Occipital lobe (tissue), 1 donor: ENCODE measurements at regions not wholly inside any gene's neighbourhood (a gene's known extent, or its start where the extent isn't known, plus 50 kb on each side); places are given as distances from the start of the nearest gene placed in this dataset.

Experiments used
- DNase-seq: peaks from one replicate; lab custom pipeline; 2025; lab: John Stamatoyannopoulos, UW

DNA sequence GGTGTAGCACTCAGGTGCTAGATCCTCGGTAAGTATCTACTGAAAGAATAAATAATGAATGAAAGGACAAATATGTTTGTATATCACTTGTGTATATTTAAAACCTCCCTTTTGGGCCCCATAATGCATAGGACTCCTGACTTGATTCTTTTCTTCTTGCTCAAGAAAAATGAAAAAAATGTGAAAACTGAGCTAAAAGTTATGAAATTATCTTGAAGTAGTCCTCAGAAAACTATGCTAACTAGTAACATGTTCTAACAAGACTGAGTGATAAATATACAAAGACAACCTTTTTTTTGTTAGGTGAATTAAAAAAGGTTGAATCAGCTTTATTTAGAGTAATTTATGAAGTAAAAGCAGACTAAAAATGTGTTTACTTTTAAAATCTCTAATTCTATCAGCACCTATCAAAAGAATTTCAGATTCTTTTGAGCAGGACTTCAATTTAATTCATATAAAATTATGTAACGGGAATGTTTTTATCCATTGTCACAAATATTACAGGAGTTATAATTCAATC is 247.8 kb upstream of the JAG1 start:
- DNase-seq, result no peak

DNA sequence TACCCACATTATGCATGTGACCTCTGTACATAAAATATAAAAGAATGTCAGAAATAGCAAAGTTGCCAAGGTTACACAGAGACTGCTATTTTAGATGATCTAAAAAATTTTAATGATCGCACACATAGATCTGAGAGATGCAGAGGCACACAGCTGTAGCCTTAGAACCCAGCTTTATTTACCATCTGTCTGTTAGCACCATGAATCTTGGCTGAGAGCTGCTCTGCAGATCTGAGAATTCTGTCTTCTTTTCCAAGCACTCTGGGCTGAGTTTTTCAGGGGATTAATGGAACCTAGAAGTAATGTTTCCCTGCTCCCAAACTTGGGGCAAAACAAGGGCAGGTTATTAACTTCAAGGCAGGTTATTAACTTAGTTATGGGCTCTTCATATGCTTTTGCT is 248.7 kb upstream of the JAG1 start:
- DNase-seq, result no peak

DNA sequence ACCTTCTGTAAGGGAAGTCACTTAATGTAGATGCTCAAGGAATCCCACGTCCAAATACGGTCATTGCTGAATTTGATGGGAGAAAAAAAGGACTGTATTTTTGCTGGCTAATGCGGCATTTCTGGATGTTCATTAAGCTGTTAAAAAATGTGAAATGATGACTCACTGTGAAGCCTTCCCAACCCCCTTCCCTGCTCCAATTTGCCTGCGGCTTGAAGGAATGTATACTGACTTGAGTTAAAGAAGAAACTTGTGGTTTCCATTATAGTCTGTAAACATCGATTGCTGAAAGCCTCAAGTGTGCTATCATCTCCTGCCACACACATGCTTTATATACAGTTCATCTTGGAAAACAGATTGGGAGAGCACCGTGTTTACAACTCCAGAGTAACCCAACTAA is 249.1 kb upstream of the JAG1 start:
- no peak for DNase-seq

DNA sequence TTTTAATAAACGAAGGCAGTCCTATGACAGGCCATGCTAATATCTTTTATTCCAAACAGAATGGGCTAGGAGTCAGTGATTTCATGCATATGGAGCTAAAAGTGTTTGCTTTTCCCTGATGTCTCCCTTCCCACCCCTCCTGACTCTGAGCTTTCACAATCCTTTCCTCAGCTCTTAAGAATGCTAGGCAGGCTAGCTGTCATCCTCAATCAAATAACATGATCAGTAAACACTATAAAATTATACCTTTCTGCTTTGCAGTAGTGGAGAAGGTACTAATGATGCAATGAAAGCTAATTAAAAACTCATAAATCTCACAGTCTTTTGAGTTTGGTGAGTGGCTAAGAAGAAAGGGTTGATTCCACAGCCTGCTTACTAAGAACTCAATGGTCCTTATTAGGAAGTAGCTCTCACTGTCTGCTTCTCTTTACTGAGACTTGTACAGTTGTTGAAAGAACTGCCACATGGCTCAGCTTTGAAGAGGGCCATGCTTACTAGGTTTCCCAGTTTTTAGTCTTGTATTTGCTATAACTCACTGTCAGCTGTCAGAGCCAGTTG is 250.9 kb upstream of the JAG1 start:
- no peak for DNase-seq

DNA sequence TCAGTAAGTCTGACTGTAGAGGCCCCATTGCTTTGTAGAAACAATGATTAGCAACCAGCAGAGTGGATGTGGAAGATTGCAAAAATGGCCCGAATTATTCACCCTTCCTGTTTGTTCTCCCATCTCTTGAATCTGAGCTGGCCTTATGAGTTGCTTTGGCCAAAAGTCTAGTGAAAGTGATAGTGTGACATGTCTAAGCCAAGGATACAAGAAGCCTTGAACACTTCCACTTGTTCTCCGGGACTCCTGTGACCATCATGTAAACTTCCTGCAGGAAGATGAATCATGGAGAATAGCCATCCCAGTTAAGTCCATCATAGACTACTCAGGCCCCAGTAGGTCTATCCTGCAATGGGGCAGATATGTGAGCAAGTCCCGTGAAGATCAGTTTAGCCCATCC is 252.0 kb upstream of the JAG1 start:
- no peak for DNase-seq

DNA sequence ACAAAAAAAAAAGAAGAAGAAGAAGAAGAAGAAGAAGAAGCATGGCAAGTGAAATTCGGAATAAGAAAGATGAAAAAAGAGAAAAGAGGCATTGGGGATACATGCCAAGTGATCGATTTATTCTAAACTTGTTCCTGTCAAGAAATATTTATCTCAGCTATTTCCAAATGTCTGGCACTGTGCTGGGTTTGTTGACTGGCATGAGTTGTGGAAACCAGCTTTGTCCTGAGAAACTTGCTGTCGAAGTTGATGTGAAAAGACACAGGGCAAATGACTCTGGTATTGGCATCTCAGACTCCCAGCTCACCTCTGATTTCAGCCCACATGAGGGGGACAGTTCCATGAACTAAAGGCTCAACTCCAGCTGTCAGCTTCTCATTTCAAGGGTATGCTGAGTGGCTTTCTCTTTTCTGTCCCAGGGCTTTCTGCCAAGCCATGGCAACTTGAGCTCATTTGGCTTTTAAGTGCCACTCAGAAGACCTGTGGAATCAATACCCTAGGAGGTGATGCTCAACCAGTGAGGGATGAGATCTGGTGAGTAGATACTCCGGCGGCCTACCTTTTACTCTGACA is 253.3 kb upstream of the JAG1 start:
- no peak for DNase-seq

DNA sequence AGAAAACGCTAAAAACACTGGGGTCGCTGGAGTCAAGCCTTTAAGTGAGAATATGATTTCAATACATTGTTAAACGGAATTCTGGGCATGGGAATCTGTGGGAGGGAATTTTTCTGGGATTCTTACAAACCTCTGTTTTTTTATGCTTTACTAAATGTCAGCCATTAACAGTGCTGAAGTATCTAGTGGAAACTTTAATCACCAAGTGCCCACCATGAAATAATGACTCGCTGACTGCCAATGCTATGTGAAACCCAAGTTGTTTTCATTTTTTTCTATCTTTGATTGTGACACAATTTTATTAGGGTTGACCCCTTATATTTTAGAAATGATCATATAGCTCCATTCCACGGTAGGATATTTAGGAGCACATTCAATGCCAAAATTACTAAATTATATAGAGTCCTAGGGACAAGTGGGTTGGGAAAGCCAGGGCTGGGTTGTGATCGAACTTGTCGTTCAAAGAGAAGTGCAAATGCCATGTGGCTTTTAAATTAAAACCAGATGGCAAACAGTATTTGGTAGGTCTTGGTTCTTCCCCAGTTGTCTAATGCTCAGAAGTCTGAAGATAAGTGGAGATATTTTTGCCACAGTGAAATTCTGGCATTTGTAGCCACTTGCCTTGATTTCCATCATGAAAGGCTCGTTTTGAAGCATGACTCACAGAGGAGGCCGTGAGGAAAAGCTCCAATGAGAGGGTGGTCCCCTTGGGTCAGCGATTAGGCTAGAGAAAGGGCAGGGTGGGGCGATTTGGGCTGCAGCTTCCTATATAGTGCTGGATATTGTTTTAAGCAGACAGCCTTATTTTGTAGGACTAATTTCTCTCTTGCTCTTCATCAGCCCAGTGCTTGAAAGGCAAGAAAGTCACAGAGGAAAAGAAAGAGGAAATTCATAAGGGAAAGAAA is 254.4 kb upstream of the JAG1 start:
- no peak for DNase-seq

DNA sequence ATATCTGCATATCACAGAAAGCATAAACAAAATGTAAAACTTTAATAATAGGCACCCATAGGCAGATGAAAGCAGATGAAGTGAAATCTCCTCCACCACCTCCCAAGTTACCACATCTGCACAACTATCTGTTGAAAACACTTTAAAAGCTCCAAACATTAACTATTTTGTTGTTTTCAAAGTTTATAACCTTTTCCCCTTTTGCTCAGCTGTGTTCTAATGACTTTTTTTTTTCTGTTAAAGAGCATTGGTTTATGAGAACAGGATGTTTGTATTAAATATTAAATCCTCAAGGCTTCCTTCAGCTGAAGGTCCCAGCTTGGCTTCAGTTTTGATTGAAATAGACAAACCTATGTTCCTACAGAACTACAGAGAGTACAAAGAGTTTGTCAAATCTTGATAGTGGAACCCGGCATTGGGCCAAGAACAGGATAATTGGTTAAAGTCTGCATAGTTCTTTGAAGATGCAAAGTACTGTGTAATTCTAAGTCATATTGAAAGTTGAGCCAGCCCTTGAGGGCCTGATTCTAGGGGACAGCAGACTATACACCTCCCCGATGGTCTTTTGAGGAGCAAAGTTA is 255.1 kb upstream of the JAG1 start:
- DNase-seq, result no peak

DNA sequence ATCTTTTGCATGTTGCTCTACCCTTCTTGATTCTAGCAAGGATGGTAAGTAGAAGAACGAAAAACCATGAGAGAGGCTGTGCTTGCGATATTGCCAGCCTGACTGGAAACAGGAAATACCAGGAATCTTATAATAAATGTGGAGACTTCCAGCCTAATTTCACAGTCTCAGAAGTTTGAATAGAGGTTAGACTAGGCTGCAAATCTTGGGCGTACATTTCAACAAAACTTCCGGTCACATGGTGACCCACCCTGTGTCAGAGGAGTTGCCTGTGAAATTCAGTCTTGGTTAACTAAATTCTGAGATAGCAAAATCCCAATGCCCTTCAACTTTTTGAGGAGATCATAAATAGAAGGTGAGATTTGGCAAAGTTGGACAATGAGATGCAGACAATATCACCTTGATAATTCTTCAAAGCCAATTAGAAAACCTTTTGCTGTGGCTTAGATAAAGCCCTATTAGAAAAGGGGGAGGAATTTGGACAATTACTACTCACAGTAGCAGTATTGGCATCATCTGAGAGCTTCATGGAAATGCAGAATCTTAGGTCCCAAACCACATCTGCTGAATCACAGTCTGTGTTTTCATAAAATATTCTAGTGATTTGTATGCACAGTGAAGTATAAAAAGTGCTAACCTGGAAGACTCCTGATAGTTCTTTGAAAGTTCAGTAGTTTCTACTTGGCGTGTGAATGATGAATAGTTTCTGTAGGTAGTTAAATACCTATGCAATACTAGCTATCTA is 262.0 kb upstream of the JAG1 start:
- DNase-seq, result no peak

DNA sequence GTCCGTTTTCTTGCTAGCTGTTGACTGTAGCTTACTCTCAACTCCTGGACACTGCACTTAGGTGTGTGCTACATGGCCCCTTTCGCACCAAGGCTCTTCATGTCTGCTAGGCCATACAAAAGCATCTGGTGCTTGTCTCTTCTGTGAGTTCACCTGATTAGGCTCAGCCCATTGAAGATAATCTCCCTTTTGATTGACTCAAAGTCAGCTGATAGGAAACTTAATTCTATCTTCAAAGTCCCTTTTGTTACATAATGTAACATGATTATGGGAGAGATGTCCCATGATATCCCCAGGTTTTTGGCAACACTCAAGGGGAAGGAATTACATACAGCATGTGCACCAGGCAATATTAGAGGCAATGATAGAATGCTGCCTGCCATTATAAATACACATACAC is 263.0 kb upstream of the JAG1 start:
- no peak for DNase-seq

DNA sequence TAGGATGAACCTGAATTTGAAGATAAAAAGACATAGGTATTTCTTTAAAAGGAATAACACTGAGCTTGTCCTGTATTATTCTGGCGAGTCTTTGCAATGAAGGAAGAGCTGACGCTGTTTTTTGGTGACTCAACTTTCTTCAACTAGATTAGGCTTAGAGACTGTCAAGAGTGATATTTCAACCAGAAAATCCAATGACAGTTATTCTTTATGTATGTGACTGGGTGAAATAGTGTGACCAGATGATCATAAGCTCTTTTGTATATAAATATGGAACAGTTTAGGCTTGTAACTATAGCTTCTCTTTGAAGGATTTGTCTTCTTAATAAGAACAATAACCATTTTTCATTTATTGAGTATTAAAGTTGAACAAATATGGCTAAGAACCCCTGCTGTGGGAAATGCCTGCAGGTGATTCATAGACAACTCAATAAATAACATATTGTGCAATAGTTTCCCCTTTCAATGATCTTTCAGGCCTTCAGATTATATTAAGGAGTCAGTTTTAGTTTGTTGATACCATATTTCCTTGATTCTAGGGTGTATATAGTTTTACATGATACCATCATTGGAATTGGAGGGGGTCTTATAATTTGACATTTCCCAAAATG is 265.6 kb upstream of the JAG1 start:
- no peak for DNase-seq

DNA sequence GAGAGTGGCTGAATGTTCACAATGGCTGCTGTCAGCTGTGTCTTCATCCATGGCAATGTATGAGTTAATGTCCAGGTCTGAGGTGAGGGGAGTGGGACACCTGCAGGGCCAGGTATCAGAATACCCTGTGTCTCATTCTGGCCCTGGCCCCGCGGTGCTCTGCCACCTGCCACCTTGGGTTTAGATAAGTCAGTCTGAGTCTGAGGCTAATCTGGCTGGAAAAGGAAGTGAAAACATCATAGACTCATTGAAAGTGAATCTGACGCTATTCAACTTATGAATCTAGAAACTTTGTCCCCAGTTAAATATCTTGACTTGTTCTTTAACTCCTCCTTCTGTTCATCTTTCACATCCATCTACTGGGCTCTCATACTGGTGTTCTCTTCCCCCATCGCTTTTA is 267.1 kb upstream of the JAG1 start:
- DNase-seq, result no peak

DNA sequence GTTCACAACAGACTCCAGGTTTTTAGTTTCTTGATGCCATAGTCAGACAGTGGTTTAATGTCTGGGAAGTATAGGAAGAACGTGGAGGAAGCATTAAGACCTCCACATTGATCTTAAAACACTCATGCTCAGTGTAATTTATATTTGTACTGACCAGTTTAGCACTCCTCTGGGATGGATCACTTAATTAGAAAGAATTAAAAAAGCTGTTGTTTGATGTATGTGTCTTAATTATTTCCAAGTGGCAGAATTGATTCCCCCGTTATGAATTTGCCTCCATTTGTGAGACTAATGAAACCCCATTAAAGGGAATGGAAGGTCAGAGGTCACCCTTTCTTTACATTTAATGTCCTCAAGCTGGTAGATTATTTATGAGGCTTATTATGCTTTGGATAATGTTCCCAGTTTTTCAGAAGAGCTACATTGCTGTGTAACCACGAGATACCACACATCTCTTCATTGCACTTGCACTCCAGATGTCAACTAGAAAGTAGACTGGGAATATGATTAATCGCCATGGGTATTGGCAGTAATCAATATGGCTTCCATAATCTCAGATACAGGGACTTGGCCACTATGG is 270.0 kb upstream of the JAG1 start:
- no peak for DNase-seq

DNA sequence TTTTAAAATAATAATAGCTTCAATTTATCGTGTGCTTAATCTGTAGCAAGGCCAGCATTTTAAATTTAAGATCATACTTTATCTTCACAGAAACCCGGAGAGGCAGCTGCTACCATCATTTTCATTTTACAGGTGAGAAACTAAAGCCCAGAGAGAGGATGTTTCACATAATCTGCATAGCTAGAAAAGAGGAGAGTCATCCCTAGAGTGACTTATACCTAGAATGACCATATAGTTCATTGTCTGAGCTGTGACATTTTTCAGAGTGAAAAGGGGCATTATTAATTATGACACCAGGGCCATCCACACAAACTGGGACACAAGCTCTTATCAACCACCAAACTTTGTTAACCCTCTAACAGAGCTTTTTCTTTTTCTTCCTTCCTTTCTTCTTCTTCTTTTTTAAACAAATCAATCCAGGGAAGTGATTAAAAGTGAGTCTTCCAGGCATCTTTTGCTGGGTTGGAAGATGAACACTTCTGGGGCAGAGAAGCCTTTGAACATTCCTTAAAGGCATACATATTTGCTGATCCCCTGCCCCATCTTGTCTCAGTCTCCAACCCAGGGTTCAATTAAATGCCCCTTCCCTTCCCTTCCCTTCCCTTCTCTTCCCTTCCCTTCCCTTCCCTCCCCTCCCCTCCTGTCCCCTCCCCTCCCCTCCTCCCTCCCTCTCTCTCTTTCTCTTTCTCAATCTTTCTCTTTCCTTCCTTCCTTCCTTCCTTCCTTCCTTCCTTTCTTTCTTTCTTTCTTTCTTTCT is 272.5 kb upstream of the JAG1 start:
- no peak for DNase-seq

DNA sequence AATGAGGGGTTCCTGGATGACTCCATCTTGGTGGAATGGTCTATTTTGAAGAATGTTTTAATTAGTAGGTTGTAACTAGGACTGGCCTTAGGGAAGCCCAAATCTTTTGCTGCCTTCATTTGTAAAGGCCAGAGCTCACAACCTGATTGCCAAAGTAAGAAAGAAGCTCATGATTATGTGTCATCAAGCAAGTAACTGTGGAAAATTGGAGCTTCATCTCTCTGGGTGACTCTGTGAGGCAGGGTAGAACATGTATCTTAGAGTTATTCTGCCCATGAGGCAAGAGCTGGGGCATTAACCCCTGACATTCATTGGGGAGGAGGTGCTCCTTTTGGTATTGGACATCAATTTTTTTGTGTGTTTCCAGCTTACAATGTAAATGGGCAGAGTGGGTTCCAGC is 273.9 kb upstream of the JAG1 start:
- DNase-seq, result no peak

DNA sequence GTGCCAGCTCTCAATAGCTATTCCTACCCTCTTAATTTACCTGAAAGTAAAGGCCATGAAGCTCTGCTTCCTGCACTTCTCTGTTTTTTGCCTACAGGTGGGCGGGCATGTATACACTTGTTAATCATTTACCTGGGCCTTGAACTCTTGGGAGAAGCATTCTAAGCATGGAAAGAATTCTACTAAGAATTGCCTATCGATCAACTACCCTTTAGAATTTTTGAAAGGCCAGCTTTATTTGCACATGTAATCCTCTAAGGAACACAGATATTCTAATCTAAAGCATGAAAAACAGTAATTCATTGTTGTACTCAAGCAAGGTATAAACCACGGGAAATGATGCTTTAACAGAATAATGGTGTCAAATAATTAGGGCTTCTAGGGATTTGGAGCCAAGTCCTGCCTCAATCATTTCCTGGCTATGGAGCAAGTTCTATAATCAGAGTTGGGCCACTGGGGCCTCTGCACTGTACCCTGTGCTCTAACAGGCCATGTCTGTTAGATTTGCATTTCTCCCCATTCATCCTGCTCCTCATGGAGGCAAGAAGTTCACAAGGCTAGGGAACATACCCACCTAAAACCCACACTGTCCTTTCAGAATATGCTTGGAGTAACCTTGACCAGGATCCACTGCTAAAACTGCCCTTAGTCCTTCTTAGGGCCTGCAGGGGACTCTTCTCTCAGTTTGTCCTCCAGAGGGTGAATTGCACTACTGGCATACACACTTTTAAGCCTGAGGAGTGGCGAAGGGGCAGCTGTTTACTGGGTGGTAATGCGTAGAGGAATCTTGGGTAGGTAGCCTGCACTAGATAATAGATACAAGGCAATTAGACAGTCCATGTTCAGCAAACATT is 276.4 kb upstream of the JAG1 start:
- no peak for DNase-seq

DNA sequence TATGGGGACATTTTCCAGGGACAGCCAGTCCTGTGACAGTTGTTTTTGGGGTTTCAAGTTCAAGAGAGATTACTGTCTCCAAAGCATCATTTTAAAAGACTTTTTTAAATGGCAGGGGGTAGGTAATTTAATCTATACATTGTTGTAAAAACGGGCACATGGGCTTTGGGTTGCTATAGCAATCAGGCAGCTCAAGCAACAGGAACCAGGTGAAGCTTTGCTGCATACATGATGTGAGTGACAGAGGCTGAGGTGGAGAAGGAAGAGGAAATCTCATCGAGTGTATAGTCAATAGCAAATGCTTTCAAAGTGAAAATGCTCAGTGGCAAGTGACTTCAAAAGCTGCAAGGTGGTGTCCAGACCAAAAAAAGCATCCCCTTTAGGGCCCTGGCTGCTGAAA is 277.4 kb upstream of the JAG1 start:
- DNase-seq, result no peak

DNA sequence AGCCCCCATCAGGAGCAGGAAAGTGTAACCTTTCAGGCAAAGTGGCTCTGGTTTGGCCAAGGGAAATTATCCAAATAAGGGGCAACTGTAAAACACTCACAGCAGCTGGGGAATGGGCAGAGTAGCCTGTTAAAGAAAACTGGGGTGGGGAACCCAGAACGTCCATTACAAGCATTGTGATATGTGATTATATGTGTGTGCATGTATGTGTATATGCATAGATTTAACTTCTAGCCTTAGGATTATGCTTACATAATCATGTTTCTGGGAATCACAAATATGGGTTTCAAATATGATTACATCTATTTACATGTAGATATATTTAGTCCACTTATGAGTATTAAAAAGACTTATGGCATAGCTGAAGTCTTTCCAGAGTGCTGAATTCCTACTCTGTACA is 278.1 kb upstream of the JAG1 start:
- DNase-seq, result no peak

DNA sequence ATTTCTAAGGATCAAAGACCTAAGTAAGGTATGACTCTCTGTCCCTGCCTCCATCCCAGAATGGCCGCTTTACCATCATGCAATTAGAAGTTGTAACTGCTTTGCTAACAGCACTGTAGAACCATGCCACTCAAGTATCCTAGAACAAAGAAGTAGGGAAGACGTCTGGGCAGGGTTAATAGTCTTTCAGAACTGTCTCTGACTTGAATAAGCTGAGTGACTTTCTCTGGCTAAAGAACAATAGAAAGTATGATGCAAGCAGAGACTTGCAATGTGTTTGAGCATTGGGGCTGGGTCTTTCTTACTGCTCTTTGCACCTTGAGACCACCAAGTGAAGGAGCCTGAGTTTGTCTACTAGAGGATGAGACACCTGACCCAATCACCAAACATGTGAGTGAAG is 279.6 kb upstream of the JAG1 start:
- DNase-seq, result no peak
